ENCODE measurements at regions not wholly inside any gene's neighbourhood (a gene's known extent, or its start where the extent isn't known, plus 50 kb on each side); places are given as distances from the start of the nearest gene placed in this dataset.
A peak's percentile ranks its signal among the peaks of the same experiment; 100 is the strongest.

GRCh38 chr13:38520041-38520440 is 166.8 kb upstream of the FREM2 start:
- DNase-seq: no peak

- no peak for DNase-seq
These were observed 159.7 kb upstream of the FREM2 start for GRCh38 chr13:38527140-38527539.

GRCh38 chr13:38528986-38529385 is 157.9 kb upstream of the FREM2 start:
- DNase-seq: no peak

- DNase-seq: peak; percentile 42
These were observed 156.4 kb upstream of the FREM2 start for GRCh38 chr13:38530492-38530891.

- DNase-seq: no peak
These were observed 151.6 kb upstream of the FREM2 start for GRCh38 chr13:38535261-38535660.

GRCh38 chr13:38537051-38537450 is 149.8 kb upstream of the FREM2 start:
- no peak for DNase-seq

- DNase-seq: no peak
These were observed 148.5 kb upstream of the FREM2 start for GRCh38 chr13:38538422-38538821.

GRCh38 chr13:38539632-38540031 is 147.2 kb upstream of the FREM2 start:
- no peak for DNase-seq

GRCh38 chr13:38542601-38543000 is 144.3 kb upstream of the FREM2 start:
- peak; percentile 24 for DNase-seq

- DNase-seq: peak; percentile 39
These were observed 143.3 kb upstream of the FREM2 start for GRCh38 chr13:38543561-38543960.

- DNase-seq: no peak
These were observed 123.1 kb upstream of the FREM2 start for GRCh38 chr13:38563739-38564138.

GRCh38 chr13:38564256-38565150 is 122.4 kb upstream of the FREM2 start:
- no peak for DNase-seq

- DNase-seq: no peak
These were observed 120.9 kb upstream of the FREM2 start for GRCh38 chr13:38566023-38566422.

GRCh38 chr13:38566519-38566918 is 120.4 kb upstream of the FREM2 start:
- DNase-seq: no peak

GRCh38 chr13:38570706-38571105 is 116.2 kb upstream of the FREM2 start:
- DNase-seq: no peak

- DNase-seq: no peak
These were observed 111.5 kb upstream of the FREM2 start for GRCh38 chr13:38575427-38575826.

- peak; percentile 2 for DNase-seq
These were observed 109.8 kb upstream of the FREM2 start for GRCh38 chr13:38577048-38577447.

GRCh38 chr13:38582133-38582532 is 104.7 kb upstream of the FREM2 start:
- peak; percentile 45 for DNase-seq

GRCh38 chr13:38590230-38590629 is 96.6 kb upstream of the FREM2 start:
- DNase-seq: no peak

GRCh38 chr13:38590796-38591507 is 95.9 kb upstream of the FREM2 start:
- no peak for DNase-seq

- DNase-seq: peak; percentile 21
These were observed 84.6 kb upstream of the FREM2 start for GRCh38 chr13:38602266-38602665.

- DNase-seq: no peak
These were observed 80.0 kb upstream of the FREM2 start for GRCh38 chr13:38606699-38607535.

GRCh38 chr13:38617936-38618335 is 68.9 kb upstream of the FREM2 start:
- DNase-seq: no peak

Measured in HCEC 1CT (cell line).